ENCODE measurements at regions not wholly inside any gene's neighbourhood (a gene's known extent, or its start where the extent isn't known, plus 50 kb on each side); places are given as distances from the start of the nearest gene placed in this dataset.

GRCh38 chr16:6937641-6938040 is 395.0 kb upstream of the RBFOX1 start:
- no peak for TF ChIP-seq CTCF (IDR thresholded peaks at IDR 0.05)
- Histone ChIP-seq H3K4me1 (ENCODE audit: control insufficient read depth in 1 of 2, insufficient read depth in 1 of 2, low read depth in 1 of 2, low read length in 1 of 2) (no peaks in the 10 kb centered on the region), H3K27me3 (no peaks in the 10 kb centered on the region), H3K36me3 (no peaks in the 10 kb centered on the region), H3K9me3 (no peaks in the 10 kb centered on the region), H3K27ac (no peak overlapping the region), H3K4me3 (ENCODE audit: low read depth in 1 of 2, low read length in 1 of 2) (no peak overlapping the region)

- Histone ChIP-seq H3K27me3 (no peaks in the 10 kb centered on the region), H3K27ac (no peak overlapping the region), H3K4me1 (ENCODE audit: control insufficient read depth in 1 of 2, insufficient read depth in 1 of 2, low read depth in 1 of 2, low read length in 1 of 2) (no peaks in the 10 kb centered on the region), H3K9me3 (no peaks in the 10 kb centered on the region), H3K36me3 (no peaks in the 10 kb centered on the region), H3K4me3 (ENCODE audit: low read depth in 1 of 2, low read length in 1 of 2) (no peak overlapping the region)
- TF ChIP-seq CTCF (IDR thresholded peaks at IDR 0.05), result no peak
Observed at GRCh38 chr16:6932871-6933385, 399.7 kb upstream of the RBFOX1 start.

- H3K4me1 ChIP-seq (ENCODE audit: control insufficient read depth in 1 of 2, insufficient read depth in 1 of 2, low read depth in 1 of 2, low read length in 1 of 2), result no peaks in the 10 kb centered on the region
- no peaks in the 10 kb centered on the region for H3K9me3 ChIP-seq
- no peaks in the 10 kb centered on the region for H3K36me3 ChIP-seq
- no peak overlapping the region for H3K4me3 ChIP-seq (ENCODE audit: low read depth in 1 of 2, low read length in 1 of 2)
- no peaks in the 10 kb centered on the region for H3K27me3 ChIP-seq
- TF ChIP-seq CTCF (IDR thresholded peaks at IDR 0.05), result no peak
- H3K27ac ChIP-seq, result no peak overlapping the region
Observed at GRCh38 chr16:6929868-6930267, 402.8 kb upstream of the RBFOX1 start.

GRCh38 chr16:6926762-6927161 is 405.9 kb upstream of the RBFOX1 start:
- Histone ChIP-seq H3K4me3 (ENCODE audit: low read depth in 1 of 2, low read length in 1 of 2) (no peak overlapping the region), H3K27ac (no peak overlapping the region), H3K9me3 (no peaks in the 10 kb centered on the region), H3K4me1 (ENCODE audit: control insufficient read depth in 1 of 2, insufficient read depth in 1 of 2, low read depth in 1 of 2, low read length in 1 of 2) (no peaks in the 10 kb centered on the region), H3K36me3 (no peaks in the 10 kb centered on the region), H3K27me3 (no peaks in the 10 kb centered on the region)
- no peak for TF ChIP-seq CTCF (IDR thresholded peaks at IDR 0.05)

GRCh38 chr16:6926341-6926740 is 406.3 kb upstream of the RBFOX1 start:
- no peaks in the 10 kb centered on the region for H3K4me1 ChIP-seq (ENCODE audit: control insufficient read depth in 1 of 2, insufficient read depth in 1 of 2, low read depth in 1 of 2, low read length in 1 of 2)
- H3K4me3 ChIP-seq (ENCODE audit: low read depth in 1 of 2, low read length in 1 of 2), result no peak overlapping the region
- no peak overlapping the region for H3K27ac ChIP-seq
- H3K9me3 ChIP-seq, result no peaks in the 10 kb centered on the region
- no peaks in the 10 kb centered on the region for H3K27me3 ChIP-seq
- no peaks in the 10 kb centered on the region for H3K36me3 ChIP-seq
- no peak for TF ChIP-seq CTCF (IDR thresholded peaks at IDR 0.05)

- Histone ChIP-seq H3K9me3 (no peaks in the 10 kb centered on the region), H3K4me1 (ENCODE audit: control insufficient read depth in 1 of 2, insufficient read depth in 1 of 2, low read depth in 1 of 2, low read length in 1 of 2) (no peaks in the 10 kb centered on the region), H3K4me3 (ENCODE audit: low read depth in 1 of 2, low read length in 1 of 2) (no peak overlapping the region), H3K27ac (no peak overlapping the region), H3K36me3 (no peaks in the 10 kb centered on the region), H3K27me3 (no peaks in the 10 kb centered on the region)
- no peak for TF ChIP-seq CTCF (IDR thresholded peaks at IDR 0.05)
Observed at GRCh38 chr16:6918646-6919045, 414.0 kb upstream of the RBFOX1 start.

All from neutrophil (primary cell).